ENCODE measurements at regions not wholly inside any gene's neighbourhood (a gene's known extent, or its start where the extent isn't known, plus 50 kb on each side); places are given as distances from the start of the nearest gene placed in this dataset.
"Not testable (repeated sequence)": the region's sequence is repeated elsewhere in the genome, so short reads cannot be mapped to it uniquely, and the experiment has no call there.

DNA sequence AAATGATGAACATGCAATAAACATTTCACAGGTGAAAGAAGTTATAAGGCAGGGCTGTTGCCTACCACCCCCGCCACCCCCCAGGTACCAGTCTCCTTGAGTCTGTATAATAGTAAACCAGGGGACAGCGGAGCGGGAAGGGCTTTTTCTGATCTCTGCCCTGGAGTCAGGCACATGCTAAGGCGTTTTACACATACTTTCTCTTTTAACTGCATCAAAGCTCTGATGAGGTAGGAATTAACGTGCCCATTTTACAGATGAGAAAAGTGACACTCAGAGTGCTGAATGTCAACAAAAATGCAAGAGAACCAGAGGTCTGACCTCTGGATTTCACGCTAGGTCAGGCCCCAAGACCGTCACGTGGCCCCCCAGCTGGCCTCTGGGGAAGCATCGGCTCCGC lies 94.3 kb upstream of the ASB18 start:
- H3K9me3 ChIP-seq (ENCODE audit: low read length); H3K79me2 ChIP-seq (ENCODE audit: low read length); H3K4me3 ChIP-seq (ENCODE audit: low read length); H3K9ac ChIP-seq (ENCODE audit: low read length); H4K20me1 ChIP-seq (ENCODE audit: low read length); intact Hi-C loops (cut with micrococcal nuclease); H3K4me2 ChIP-seq (ENCODE audit: low read length); H3F3A ChIP-seq (ENCODE audit: low read length, unreplicated experiment); DNase-seq; ATAC-seq; CTCF ChIA-PET; H3K36me3 ChIP-seq (ENCODE audit: low read depth, low read length); BruUV-seq (replicated peaks); H3K4me1 ChIP-seq (ENCODE audit: insufficient read depth, low read length); H3K9me2 ChIP-seq (replicated peaks; ENCODE audit: low read length); H3K27ac ChIP-seq (ENCODE audit: low read length); POLR2A ChIA-PET (ENCODE audit: unreplicated experiment); H2AFZ ChIP-seq (ENCODE audit: low read length): not testable (repeated sequence)
- peaks cover 19% of the 10 kb centered on the region; the same call in 1 of the 2 replicates for H3K27me3 ChIP-seq (ENCODE audit: low read length)

DNA sequence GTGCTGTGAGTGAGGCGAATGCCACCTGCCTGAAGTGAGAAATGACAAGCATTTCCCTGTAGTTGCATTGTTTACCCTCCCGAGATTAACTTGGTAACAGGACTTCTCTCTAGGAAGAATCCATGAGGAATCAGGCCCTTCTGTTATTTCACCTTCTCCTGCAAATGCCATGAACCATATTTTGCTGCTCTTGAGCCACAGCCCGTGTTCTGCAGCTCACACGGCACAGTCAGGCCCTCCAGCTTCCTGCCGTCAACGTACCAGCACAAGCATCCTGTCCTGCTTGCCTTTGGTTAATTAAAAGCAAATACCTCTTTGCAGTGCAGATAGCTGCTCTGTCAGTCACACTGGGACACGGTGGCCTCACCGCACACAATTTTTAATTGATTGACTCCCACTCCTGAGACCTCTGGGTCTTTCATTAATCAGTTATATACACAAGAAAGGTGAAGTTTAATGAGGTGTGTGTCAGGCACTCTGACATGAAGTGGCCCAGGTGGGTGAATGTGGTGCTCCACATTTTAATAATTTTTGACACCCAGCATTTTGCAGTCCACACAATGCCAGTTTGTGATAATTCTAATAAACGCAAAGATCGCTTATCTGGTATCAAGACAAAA lies 95.3 kb upstream of the ASB18 start:
- no peak overlapping the region for H3K9ac ChIP-seq (ENCODE audit: low read length)
- ATAC-seq (no peak), DNase-seq (no peak)
- H4K20me1 ChIP-seq (ENCODE audit: low read length): no peaks in the 10 kb centered on the region
- no peaks in the 10 kb centered on the region for H3K36me3 ChIP-seq (ENCODE audit: low read depth, low read length)
- POLR2A ChIA-PET (ENCODE audit: unreplicated experiment): interaction anchor here (0.5 kb wide), 1 partner anchor 454 kb away, joined by 3 read pairs; no protein-coding TSS in a partner anchor
- no peak for TF ChIP-seq EZH2phosphoT487 (IDR thresholded peaks at IDR 0.05; ENCODE audit: borderline replicate concordance, low read length)
- TF ChIP-seq, protein P1, sequence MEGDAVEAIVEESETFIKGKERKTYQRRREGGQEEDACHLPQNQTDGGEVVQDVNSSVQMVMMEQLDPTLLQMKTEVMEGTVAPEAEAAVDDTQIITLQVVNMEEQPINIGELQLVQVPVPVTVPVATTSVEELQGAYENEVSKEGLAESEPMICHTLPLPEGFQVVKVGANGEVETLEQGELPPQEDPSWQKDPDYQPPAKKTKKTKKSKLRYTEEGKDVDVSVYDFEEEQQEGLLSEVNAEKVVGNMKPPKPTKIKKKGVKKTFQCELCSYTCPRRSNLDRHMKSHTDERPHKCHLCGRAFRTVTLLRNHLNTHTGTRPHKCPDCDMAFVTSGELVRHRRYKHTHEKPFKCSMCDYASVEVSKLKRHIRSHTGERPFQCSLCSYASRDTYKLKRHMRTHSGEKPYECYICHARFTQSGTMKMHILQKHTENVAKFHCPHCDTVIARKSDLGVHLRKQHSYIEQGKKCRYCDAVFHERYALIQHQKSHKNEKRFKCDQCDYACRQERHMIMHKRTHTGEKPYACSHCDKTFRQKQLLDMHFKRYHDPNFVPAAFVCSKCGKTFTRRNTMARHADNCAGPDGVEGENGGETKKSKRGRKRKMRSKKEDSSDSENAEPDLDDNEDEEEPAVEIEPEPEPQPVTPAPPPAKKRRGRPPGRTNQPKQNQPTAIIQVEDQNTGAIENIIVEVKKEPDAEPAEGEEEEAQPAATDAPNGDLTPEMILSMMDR (conservative IDR thresholded peaks at IDR 0.05; ENCODE audit: low read depth, low read length): no peak
- no peak for TF ChIP-seq EZH2 (IDR thresholded peaks at IDR 0.05; ENCODE audit: low read length, unreplicated experiment)
- no peak overlapping the region for H3K4me3 ChIP-seq (ENCODE audit: low read length)
- no peak overlapping the region for H3K27ac ChIP-seq (ENCODE audit: low read length)
- CTCF ChIA-PET: no interaction called here
- H3K9me2 ChIP-seq (replicated peaks; ENCODE audit: low read length): no peaks in the 10 kb centered on the region
- H3F3A ChIP-seq (ENCODE audit: low read length, unreplicated experiment): no peaks in the 10 kb centered on the region
- H2AFZ ChIP-seq (ENCODE audit: low read length): no peak overlapping the region
- no peaks in the 10 kb centered on the region for H3K9me3 ChIP-seq (ENCODE audit: low read length)
- H3K79me2 ChIP-seq (ENCODE audit: low read length): no peaks in the 10 kb centered on the region
- no TSS peak for BruUV-seq (replicated peaks)
- H3K27me3 ChIP-seq (ENCODE audit: low read length): peaks cover 25% of the 10 kb centered on the region; the same call in 1 of the 2 replicates
- H3K4me1 ChIP-seq (ENCODE audit: insufficient read depth, low read length): no peaks in the 10 kb centered on the region
- no peak overlapping the region for H3K4me2 ChIP-seq (ENCODE audit: low read length)
- intact Hi-C loops (cut with micrococcal nuclease): no loop called here

DNA sequence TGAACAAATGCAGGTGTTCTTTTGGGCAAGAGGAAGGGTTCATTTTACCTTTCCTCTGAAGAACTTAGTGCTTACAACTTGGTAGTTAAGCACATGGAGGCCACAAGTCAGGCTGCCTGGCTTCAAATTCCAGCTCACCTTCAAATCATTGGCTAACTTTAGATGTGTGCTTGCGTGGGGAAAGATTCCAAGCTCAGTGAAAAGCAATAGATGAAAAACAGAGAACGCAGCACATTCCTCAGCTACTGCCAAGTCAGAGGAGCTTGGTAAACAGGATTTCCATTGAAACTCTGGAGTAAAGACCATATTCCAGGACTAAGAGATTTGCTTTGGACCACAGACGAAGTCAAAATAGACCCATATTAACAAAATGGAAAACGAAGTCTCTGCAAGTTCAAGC lies 96.3 kb upstream of the ASB18 start:
- Histone ChIP-seq H3K9ac (ENCODE audit: low read length) (no peak overlapping the region), H3K9me2 (replicated peaks; ENCODE audit: low read length) (no peaks in the 10 kb centered on the region), H3K9me3 (ENCODE audit: low read length) (no peaks in the 10 kb centered on the region), H3K27me3 (ENCODE audit: low read length) (peaks cover 27% of the 10 kb centered on the region; the same call in 1 of the 2 replicates), H3K4me2 (ENCODE audit: low read length) (no peak overlapping the region), H3F3A (ENCODE audit: low read length, unreplicated experiment) (no peaks in the 10 kb centered on the region), H4K20me1 (ENCODE audit: low read length) (no peaks in the 10 kb centered on the region), H3K79me2 (ENCODE audit: low read length) (no peaks in the 10 kb centered on the region), H3K36me3 (ENCODE audit: low read depth, low read length) (no peaks in the 10 kb centered on the region), H3K27ac (ENCODE audit: low read length) (no peak overlapping the region), H3K4me3 (ENCODE audit: low read length) (no peak overlapping the region), H3K4me1 (ENCODE audit: insufficient read depth, low read length) (no peaks in the 10 kb centered on the region), H2AFZ (ENCODE audit: low read length) (no peak overlapping the region)
- intact Hi-C loops (cut with micrococcal nuclease): no loop called here
- ATAC-seq (no peak), DNase-seq (no peak)
- CTCF ChIA-PET: interaction anchor here (0.5 kb wide), 1 partner anchor 350 kb away, joined by 3 read pairs; no protein-coding TSS in a partner anchor
- BruUV-seq (replicated peaks): no TSS peak
- TF ChIP-seq EZH2 (IDR thresholded peaks at IDR 0.05; ENCODE audit: low read length, unreplicated experiment) (no peak), EZH2phosphoT487 (IDR thresholded peaks at IDR 0.05; ENCODE audit: borderline replicate concordance, low read length) (no peak)
- TF ChIP-seq, protein P1 (conservative IDR thresholded peaks at IDR 0.05; ENCODE audit: low read depth, low read length): no peak
- POLR2A ChIA-PET (ENCODE audit: unreplicated experiment): no interaction called here

Data from PC-3 (cell line).